Activated CD8-positive, alpha-beta T cell treated with anti-CD3 and anti-CD28 coated beads for 36 hours (primary cell): ENCODE measurements at regions not wholly inside any gene's neighbourhood (a gene's known extent, or its start where the extent isn't known, plus 50 kb on each side); places are given as distances from the start of the nearest gene placed in this dataset.
A peak's percentile ranks its signal among the peaks of the same experiment; 100 is the strongest.

Experiments used
- ATAC-seq: fragments of 200-7000 bp; cut with Tn5 transposase; one replicate; pipeline ENCODE4 v1.10.0; 2021; ENCODE audit warnings: mild to moderate bottlenecking, moderate library complexity
- CTCF ChIA-PET: fragments of 350-600 bp; sonication (Branson Sonifier 250); formaldehyde crosslinking; loops from one replicate; lab custom pipeline; 2021; ENCODE audit warnings: antibody characterized with exemption; lab: Charles Lee
- POLR2A ChIA-PET: fragments of 350-600 bp; sonication (Branson Sonifier 250); formaldehyde crosslinking; loops from one replicate; lab custom pipeline; 2021; ENCODE audit warnings: antibody characterized with exemption; lab: Charles Lee
- DNase-seq: peaks from one replicate; pipeline ENCODE4 v3.0.0-alpha.2; 2020
- H3K27ac Mint-ChIP-seq: one replicate; pipeline ENCODE4 v1.8.0; 2021; ENCODE audit warnings: mild to moderate bottlenecking, mixed read lengths
- H3K27me3 Mint-ChIP-seq: one replicate; pipeline ENCODE4 v1.8.0; 2021; ENCODE audit warnings: mixed read lengths
- H3K36me3 Mint-ChIP-seq: one replicate; pipeline ENCODE4 v1.8.0; 2021; ENCODE audit warnings: low read depth, mixed read lengths
- H3K4me1 Mint-ChIP-seq: one replicate; pipeline ENCODE4 v1.8.0; 2021; ENCODE audit warnings: low read depth, mixed read lengths
- H3K4me3 Mint-ChIP-seq: one replicate; pipeline ENCODE4 v1.8.0; 2021; ENCODE audit warnings: mild to moderate bottlenecking, moderate library complexity, mixed read lengths
- H3K9me3 Mint-ChIP-seq: one replicate; pipeline ENCODE4 v1.8.0; 2021; ENCODE audit warnings: mixed read lengths
- CTCF ChIP-seq: fragments of 200-600 bp; IDR thresholded peaks from one replicate; pipeline ENCODE4 v1.8.0; 2022; ENCODE audit warnings: antibody characterized with exemption, mild to moderate bottlenecking
- intact Hi-C: fragments of 100-400 bp; cut with micrococcal nuclease; formaldehyde crosslinking; loops from one replicate; pipeline ENCODE4 v1.10.0; 2022

- Mint-ChIP-seq H3K9me3 (no peaks in the 10 kb centered on the region), H3K4me1 (no peaks in the 10 kb centered on the region), H3K27ac (no peak overlapping the region), H3K36me3 (no peaks in the 10 kb centered on the region), H3K4me3 (no peak overlapping the region), H3K27me3 (no peaks in the 10 kb centered on the region)
- intact Hi-C loops: no loop called here
- ATAC-seq (no peak), DNase-seq (no peak)
- TF ChIP-seq CTCF: no peak
- ChIA-PET CTCF (no interaction called here), POLR2A (no interaction called here)
Observed at GRCh38 chr3:117404730-117405129, 695.2 kb downstream of the TUSC7 start.

GRCh38 chr3:117405359-117405758, 695.8 kb downstream of the TUSC7 start:
- intact Hi-C loops: no loop called here
- TF ChIP-seq CTCF: no peak
- H3K36me3 Mint-ChIP-seq: no peaks in the 10 kb centered on the region
- no peak overlapping the region for H3K27ac Mint-ChIP-seq
- no peaks in the 10 kb centered on the region for H3K4me1 Mint-ChIP-seq
- no peaks in the 10 kb centered on the region for H3K9me3 Mint-ChIP-seq
- ChIA-PET CTCF (no interaction called here), POLR2A (no interaction called here)
- no peak overlapping the region for H3K4me3 Mint-ChIP-seq
- no peak for DNase-seq
- ATAC-seq: no peak
- no peaks in the 10 kb centered on the region for H3K27me3 Mint-ChIP-seq

GRCh38 chr3:117407317-117407716, 697.7 kb downstream of the TUSC7 start:
- ChIA-PET POLR2A (no interaction called here), CTCF (no interaction called here)
- Mint-ChIP-seq H3K4me1 (no peaks in the 10 kb centered on the region), H3K27ac (no peak overlapping the region), H3K9me3 (no peaks in the 10 kb centered on the region), H3K36me3 (no peaks in the 10 kb centered on the region), H3K27me3 (no peaks in the 10 kb centered on the region), H3K4me3 (no peak overlapping the region)
- DNase-seq (no peak), ATAC-seq (no peak)
- intact Hi-C loops: no loop called here
- TF ChIP-seq CTCF: peak; percentile 12

GRCh38 chr3:117408811-117409210, 699.2 kb downstream of the TUSC7 start:
- DNase-seq: no peak
- POLR2A ChIA-PET: no interaction called here
- H3K9me3 Mint-ChIP-seq: no peaks in the 10 kb centered on the region
- no peak overlapping the region for H3K4me3 Mint-ChIP-seq
- no peak for ATAC-seq
- TF ChIP-seq CTCF: no peak
- CTCF ChIA-PET: no interaction called here
- no peak overlapping the region for H3K27ac Mint-ChIP-seq
- intact Hi-C loops: no loop called here
- no peaks in the 10 kb centered on the region for H3K27me3 Mint-ChIP-seq
- H3K36me3 Mint-ChIP-seq: no peaks in the 10 kb centered on the region
- no peaks in the 10 kb centered on the region for H3K4me1 Mint-ChIP-seq

- intact Hi-C loops: no loop called here
- ChIA-PET CTCF (no interaction called here), POLR2A (no interaction called here)
- TF ChIP-seq CTCF: no peak
- H3K36me3 Mint-ChIP-seq: no peaks in the 10 kb centered on the region
- no peaks in the 10 kb centered on the region for H3K4me1 Mint-ChIP-seq
- H3K4me3 Mint-ChIP-seq: no peak overlapping the region
- DNase-seq: no peak
- ATAC-seq: no peak
- no peaks in the 10 kb centered on the region for H3K27me3 Mint-ChIP-seq
- H3K9me3 Mint-ChIP-seq: no peaks in the 10 kb centered on the region
- no peak overlapping the region for H3K27ac Mint-ChIP-seq
Observed at GRCh38 chr3:117409256-117409655, 699.7 kb downstream of the TUSC7 start.
